Neural cell (in vitro differentiated cells): ENCODE measurements at regions not wholly inside any gene's neighbourhood (a gene's known extent, or its start where the extent isn't known, plus 50 kb on each side); places are given as distances from the start of the nearest gene placed in this dataset.

Source experiments
- H2AFZ ChIP-seq: fragments of 200-600, 300-800 bp; sonication (generic), shearing (Covaris generic); 2 replicates; pipeline ENCODE4 v1.6.0; 2014; ENCODE audit warnings: low read depth, mild to moderate bottlenecking, antibody characterized with exemption, low read length, moderate library complexity
- H3F3A ChIP-seq: fragments of 200-600 bp; shearing (Covaris generic); 2 replicates; pipeline ENCODE4 v1.6.1; 2016; ENCODE audit warnings: mild to moderate bottlenecking, moderate library complexity, mixed read lengths, antibody characterized with exemption, low read length; ENCODE audit not compliant: insufficient read depth, poor library complexity, severe bottlenecking
- H3K27ac ChIP-seq: fragments of 200-600, 300-800 bp; sonication (generic), shearing (Covaris generic); 2 replicates; pipeline ENCODE4 v1.5.1; 2014; ENCODE audit warnings: mild to moderate bottlenecking, low read length, moderate library complexity
- H3K27me3 ChIP-seq: fragments of 300-800, 200-600 bp; sonication (generic), shearing (Covaris generic); 2 replicates; pipeline ENCODE4 v1.6.0; 2014; ENCODE audit warnings: mild to moderate bottlenecking, low read depth, low read length, moderate library complexity; ENCODE audit not compliant: insufficient read depth
- H3K36me3 ChIP-seq: fragments of 300-800, 200-600 bp; sonication (generic), shearing (Covaris generic); 2 replicates; pipeline ENCODE4 v1.5.1; 2014; ENCODE audit warnings: mild to moderate bottlenecking, antibody characterized with exemption, low read length, moderate library complexity; ENCODE audit not compliant: insufficient read depth
- H3K4me2 ChIP-seq: fragments of 300-800, 200-600 bp; sonication (generic), shearing (Covaris generic); 2 replicates; pipeline ENCODE4 v1.6.0; 2014; ENCODE audit warnings: mild to moderate bottlenecking, low read length
- H3K4me3 ChIP-seq: fragments of 300-800, 200-600 bp; sonication (generic), shearing (Covaris generic); 2 replicates; pipeline ENCODE4 v1.5.1; 2014; ENCODE audit warnings: mild to moderate bottlenecking, low read length, moderate library complexity
- H3K79me2 ChIP-seq: fragments of 200-600 bp; shearing (Covaris generic); replicated peaks from 2 replicates; pipeline ENCODE4 v1.6.0; 2014; ENCODE audit warnings: mild to moderate bottlenecking, low read length, moderate library complexity; ENCODE audit not compliant: insufficient read depth
- H3K9ac ChIP-seq: fragments of 300-800, 200-600 bp; sonication (generic), shearing (Covaris generic); 2 replicates; pipeline ENCODE4 v1.6.1; 2016; ENCODE audit warnings: mild to moderate bottlenecking, low read length, mixed read lengths
- H3K9me2 ChIP-seq: fragments of 200-600 bp; shearing (Covaris generic); 2 replicates; pipeline ENCODE4 v1.6.1; 2016; ENCODE audit warnings: mild to moderate bottlenecking, low read length, mixed read lengths; ENCODE audit not compliant: insufficient read depth
- H3K9me3 ChIP-seq: fragments of 200-600, 300-800 bp; sonication (generic), shearing (Covaris generic); 2 replicates; pipeline ENCODE4 v1.6.1; 2016; ENCODE audit warnings: mild to moderate bottlenecking, mixed run types, low read length, moderate library complexity, mixed read lengths
- H4K20me1 ChIP-seq: fragments of 200-600 bp; shearing (Covaris generic); 2 replicates; pipeline ENCODE4 v1.6.1; 2016; ENCODE audit warnings: mild to moderate bottlenecking, mixed run types; ENCODE audit not compliant: insufficient read depth
- EP300 ChIP-seq: fragments of 450-650 bp; conservative IDR thresholded peaks from 2 replicates; pipeline ENCODE4 v1.6.1; 2014; ENCODE audit warnings: antibody characterized with exemption, mild to moderate bottlenecking, moderate library complexity; ENCODE audit not compliant: poor library complexity, severe bottlenecking
- EZH2 ChIP-seq: fragments of 200-600, 300-800 bp; shearing (Covaris generic), sonication (generic); IDR thresholded peaks from 2 replicates; pipeline ENCODE4 v1.6.1; 2014; ENCODE audit warnings: antibody characterized with exemption, low read length, borderline replicate concordance, mild to moderate bottlenecking; ENCODE audit not compliant: insufficient read depth, poor library complexity, severe bottlenecking
- MXI1 ChIP-seq: fragments of 450-650 bp; conservative IDR thresholded peaks from 2 replicates; pipeline ENCODE4 v1.6.1; 2014; ENCODE audit warnings: antibody characterized with exemption, mild to moderate bottlenecking; ENCODE audit not compliant: poor library complexity, severe bottlenecking
- POLR2AphosphoS5 ChIP-seq: IDR thresholded peaks from 2 replicates; pipeline ENCODE4 v1.6.1; 2012
- RAD21 ChIP-seq: fragments of 450-650 bp; conservative IDR thresholded peaks from 2 replicates; pipeline ENCODE4 v1.6.1; 2014; ENCODE audit warnings: antibody characterized with exemption, mild to moderate bottlenecking, moderate library complexity
- SMC3 ChIP-seq: fragments of 450-650 bp; conservative IDR thresholded peaks from 2 replicates; pipeline ENCODE4 v1.6.1; 2014; ENCODE audit warnings: antibody characterized with exemption, mild to moderate bottlenecking, moderate library complexity; ENCODE audit not compliant: poor library complexity
- TAF1 ChIP-seq: IDR thresholded peaks from 2 replicates; pipeline ENCODE4 v1.6.1; 2012; ENCODE audit warnings: low read depth
- TF ChIP-seq, protein P1 (sequence below): fragments of 450-650 bp; IDR thresholded peaks from 2 replicates; pipeline ENCODE4 v1.5.1; 2014; ENCODE audit warnings: antibody characterized with exemption, mild to moderate bottlenecking, moderate library complexity; ENCODE audit not compliant: poor library complexity, severe bottlenecking
- TF ChIP-seq, protein P2 (sequence below): IDR thresholded peaks from 2 replicates; pipeline ENCODE4 v1.6.1; 2012; ENCODE audit warnings: borderline replicate concordance

GRCh38 chr2:160557903-160558302 is 64.3 kb upstream of the RBMS1 start:
- no peak overlapping the region for H2AFZ ChIP-seq
- H3K4me2 ChIP-seq, result no peak overlapping the region
- no peak overlapping the region for H3K4me3 ChIP-seq

GRCh38 chr2:160558531-160558930 is 64.9 kb upstream of the RBMS1 start:
- Histone ChIP-seq H4K20me1 (no peaks in the 10 kb centered on the region), H3K4me3 (no peak overlapping the region), H3K36me3 (no peaks in the 10 kb centered on the region), H3K9ac (no peak overlapping the region), H3K27ac (no peak overlapping the region), H3F3A (no peaks in the 10 kb centered on the region), H2AFZ (no peak overlapping the region), H3K9me2 (no peaks in the 10 kb centered on the region), H3K79me2 (no peaks in the 10 kb centered on the region), H3K4me2 (no peak overlapping the region), H3K9me3 (no peaks in the 10 kb centered on the region), H3K27me3 (no peaks in the 10 kb centered on the region)
- TF ChIP-seq, protein P1, sequence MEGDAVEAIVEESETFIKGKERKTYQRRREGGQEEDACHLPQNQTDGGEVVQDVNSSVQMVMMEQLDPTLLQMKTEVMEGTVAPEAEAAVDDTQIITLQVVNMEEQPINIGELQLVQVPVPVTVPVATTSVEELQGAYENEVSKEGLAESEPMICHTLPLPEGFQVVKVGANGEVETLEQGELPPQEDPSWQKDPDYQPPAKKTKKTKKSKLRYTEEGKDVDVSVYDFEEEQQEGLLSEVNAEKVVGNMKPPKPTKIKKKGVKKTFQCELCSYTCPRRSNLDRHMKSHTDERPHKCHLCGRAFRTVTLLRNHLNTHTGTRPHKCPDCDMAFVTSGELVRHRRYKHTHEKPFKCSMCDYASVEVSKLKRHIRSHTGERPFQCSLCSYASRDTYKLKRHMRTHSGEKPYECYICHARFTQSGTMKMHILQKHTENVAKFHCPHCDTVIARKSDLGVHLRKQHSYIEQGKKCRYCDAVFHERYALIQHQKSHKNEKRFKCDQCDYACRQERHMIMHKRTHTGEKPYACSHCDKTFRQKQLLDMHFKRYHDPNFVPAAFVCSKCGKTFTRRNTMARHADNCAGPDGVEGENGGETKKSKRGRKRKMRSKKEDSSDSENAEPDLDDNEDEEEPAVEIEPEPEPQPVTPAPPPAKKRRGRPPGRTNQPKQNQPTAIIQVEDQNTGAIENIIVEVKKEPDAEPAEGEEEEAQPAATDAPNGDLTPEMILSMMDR, result no peak
- TF ChIP-seq EZH2 (no peak), POLR2AphosphoS5 (no peak), TAF1 (no peak), RAD21 (no peak), MXI1 (no peak), EP300 (no peak), SMC3 (no peak)
- TF ChIP-seq, protein P2, sequence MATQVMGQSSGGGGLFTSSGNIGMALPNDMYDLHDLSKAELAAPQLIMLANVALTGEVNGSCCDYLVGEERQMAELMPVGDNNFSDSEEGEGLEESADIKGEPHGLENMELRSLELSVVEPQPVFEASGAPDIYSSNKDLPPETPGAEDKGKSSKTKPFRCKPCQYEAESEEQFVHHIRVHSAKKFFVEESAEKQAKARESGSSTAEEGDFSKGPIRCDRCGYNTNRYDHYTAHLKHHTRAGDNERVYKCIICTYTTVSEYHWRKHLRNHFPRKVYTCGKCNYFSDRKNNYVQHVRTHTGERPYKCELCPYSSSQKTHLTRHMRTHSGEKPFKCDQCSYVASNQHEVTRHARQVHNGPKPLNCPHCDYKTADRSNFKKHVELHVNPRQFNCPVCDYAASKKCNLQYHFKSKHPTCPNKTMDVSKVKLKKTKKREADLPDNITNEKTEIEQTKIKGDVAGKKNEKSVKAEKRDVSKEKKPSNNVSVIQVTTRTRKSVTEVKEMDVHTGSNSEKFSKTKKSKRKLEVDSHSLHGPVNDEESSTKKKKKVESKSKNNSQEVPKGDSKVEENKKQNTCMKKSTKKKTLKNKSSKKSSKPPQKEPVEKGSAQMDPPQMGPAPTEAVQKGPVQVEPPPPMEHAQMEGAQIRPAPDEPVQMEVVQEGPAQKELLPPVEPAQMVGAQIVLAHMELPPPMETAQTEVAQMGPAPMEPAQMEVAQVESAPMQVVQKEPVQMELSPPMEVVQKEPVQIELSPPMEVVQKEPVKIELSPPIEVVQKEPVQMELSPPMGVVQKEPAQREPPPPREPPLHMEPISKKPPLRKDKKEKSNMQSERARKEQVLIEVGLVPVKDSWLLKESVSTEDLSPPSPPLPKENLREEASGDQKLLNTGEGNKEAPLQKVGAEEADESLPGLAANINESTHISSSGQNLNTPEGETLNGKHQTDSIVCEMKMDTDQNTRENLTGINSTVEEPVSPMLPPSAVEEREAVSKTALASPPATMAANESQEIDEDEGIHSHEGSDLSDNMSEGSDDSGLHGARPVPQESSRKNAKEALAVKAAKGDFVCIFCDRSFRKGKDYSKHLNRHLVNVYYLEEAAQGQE, result no peak

More at GRCh38 chr2:160557903-160558302, 64.3 kb upstream of the RBMS1 start:
- Histone ChIP-seq H3K79me2 (no peaks in the 10 kb centered on the region), H4K20me1 (no peaks in the 10 kb centered on the region), H3K9me2 (no peaks in the 10 kb centered on the region), H3K9me3 (no peaks in the 10 kb centered on the region), H3K27me3 (no peaks in the 10 kb centered on the region), H3K27ac (no peak overlapping the region), H3K36me3 (no peaks in the 10 kb centered on the region), H3F3A (no peaks in the 10 kb centered on the region), H3K9ac (no peak overlapping the region)
- no peak for TF ChIP-seq SMC3
- TF ChIP-seq EP300, result no peak
- no peak for TF ChIP-seq MXI1
- no peak for TF ChIP-seq TAF1
- no peak for TF ChIP-seq POLR2AphosphoS5
- TF ChIP-seq, protein P2, result no peak
- TF ChIP-seq RAD21, result no peak
- TF ChIP-seq EZH2, result no peak
- TF ChIP-seq, protein P1, result no peak
